ENCODE measurements at regions not wholly inside any gene's neighbourhood (a gene's known extent, or its start where the extent isn't known, plus 50 kb on each side); places are given as distances from the start of the nearest gene placed in this dataset.
"Not testable (repeated sequence)": the region's sequence is repeated elsewhere in the genome, so short reads cannot be mapped to it uniquely, and the experiment has no call there.

GRCh38 chr6:54559136-54559535, 250.9 kb downstream of the TINAG start:
- DNase-seq (ENCODE audit: extremely low read depth, low read depth): no peak

- DNase-seq (ENCODE audit: extremely low read depth, low read depth): not testable (repeated sequence)
Observed at GRCh38 chr6:54564188-54564587, 255.9 kb downstream of the TINAG start.

- DNase-seq (ENCODE audit: extremely low read depth, low read depth): no peak
Observed at GRCh38 chr6:54574671-54575070, 266.4 kb downstream of the TINAG start.

GRCh38 chr6:54578261-54578660, 268.3 kb upstream of the FAM83B start:
- DNase-seq (ENCODE audit: extremely low read depth, low read depth): no peak

GRCh38 chr6:54579011-54579410, 267.6 kb upstream of the FAM83B start:
- no peak for DNase-seq (ENCODE audit: extremely low read depth, low read depth)

GRCh38 chr6:54586251-54586650, 260.3 kb upstream of the FAM83B start:
- DNase-seq (ENCODE audit: extremely low read depth, low read depth): no peak

GRCh38 chr6:54587277-54587676, 259.3 kb upstream of the FAM83B start:
- DNase-seq (ENCODE audit: extremely low read depth, low read depth): no peak

- no peak for DNase-seq (ENCODE audit: extremely low read depth, low read depth)
Observed at GRCh38 chr6:54588176-54588575, 258.4 kb upstream of the FAM83B start.

GRCh38 chr6:54595844-54596243, 250.7 kb upstream of the FAM83B start:
- DNase-seq (ENCODE audit: extremely low read depth, low read depth): no peak

- no peak for DNase-seq (ENCODE audit: extremely low read depth, low read depth)
Observed at GRCh38 chr6:54598787-54599313, 247.7 kb upstream of the FAM83B start.

- DNase-seq (ENCODE audit: extremely low read depth, low read depth): no peak
Observed at GRCh38 chr6:54601600-54602300, 244.8 kb upstream of the FAM83B start.

GRCh38 chr6:54602591-54602990, 244.0 kb upstream of the FAM83B start:
- no peak for DNase-seq (ENCODE audit: extremely low read depth, low read depth)

- DNase-seq (ENCODE audit: extremely low read depth, low read depth): no peak
Observed at GRCh38 chr6:54609981-54610380, 236.6 kb upstream of the FAM83B start.

- DNase-seq (ENCODE audit: extremely low read depth, low read depth): no peak
Observed at GRCh38 chr6:54613596-54613995, 233.0 kb upstream of the FAM83B start.

GRCh38 chr6:54614499-54615195, 231.9 kb upstream of the FAM83B start:
- no peak for DNase-seq (ENCODE audit: extremely low read depth, low read depth)

GRCh38 chr6:54617730-54618129, 228.8 kb upstream of the FAM83B start:
- no peak for DNase-seq (ENCODE audit: extremely low read depth, low read depth)

GRCh38 chr6:54618572-54618971, 228.0 kb upstream of the FAM83B start:
- no peak for DNase-seq (ENCODE audit: extremely low read depth, low read depth)

GRCh38 chr6:54619102-54619501, 227.5 kb upstream of the FAM83B start:
- DNase-seq (ENCODE audit: extremely low read depth, low read depth): no peak

GRCh38 chr6:54621285-54621684, 225.3 kb upstream of the FAM83B start:
- DNase-seq (ENCODE audit: extremely low read depth, low read depth): no peak

- no peak for DNase-seq (ENCODE audit: extremely low read depth, low read depth)
Observed at GRCh38 chr6:54624216-54624615, 222.4 kb upstream of the FAM83B start.

- DNase-seq (ENCODE audit: extremely low read depth, low read depth): no peak
Observed at GRCh38 chr6:54624779-54625178, 221.8 kb upstream of the FAM83B start.

- no peak for DNase-seq (ENCODE audit: extremely low read depth, low read depth)
Observed at GRCh38 chr6:54629131-54629530, 217.4 kb upstream of the FAM83B start.

Data from NCI-H460 (cell line).